Lower leg skin (tissue), 4 donors: ENCODE measurements at regions not wholly inside any gene's neighbourhood (a gene's known extent, or its start where the extent isn't known, plus 50 kb on each side); places are given as distances from the start of the nearest gene placed in this dataset.
A peak's percentile ranks its signal among the peaks of the same experiment; 100 is the strongest.
"Not testable (repeated sequence)": the region's sequence is repeated elsewhere in the genome, so short reads cannot be mapped to it uniquely, and the experiment has no call there.

Experiments used
- DNase-seq, 2 donors: peaks; one replicate each; pipeline ENCODE4 v3.0.0-alpha.2; 2019; ENCODE audit warnings: low spot score in 2 of 2
- H3K4me3 ChIP-seq: fragments of 200-600 bp; sonication (generic); 2 replicates; pipeline ENCODE4 v1.5.1; 2017; ENCODE audit warnings: mild to moderate bottlenecking, low read depth; ENCODE audit not compliant: poor library complexity, severe bottlenecking
- POLR2A ChIP-seq, 2 donors: fragments of 450-650 bp; IDR thresholded peaks; one replicate each; pipeline ENCODE4 v1.6.1; 2016 to 2017; ENCODE audit warnings: antibody characterized with exemption in 2 of 2, mild to moderate bottlenecking in 1 of 2, moderate library complexity in 1 of 2
- WGBS, 2 donors: methylation state at CpG; one replicate each; pipeline ENCODE4 v1.1.5; 2018; 5-methylcytosine and 5-hydroxymethylcytosine counted together
- intact Hi-C: fragments of 100-400 bp; cut with DNase I; formaldehyde crosslinking; loops from one replicate; pipeline ENCODE4 v1.15.0; 2023; ENCODE audit warnings: low total_unique reads
- TF ChIP-seq, protein P1 (sequence below), 3 donors: fragments of 450-650 bp; IDR thresholded peaks; one replicate each; pipeline ENCODE4 v1.5.1; 2016; ENCODE audit warnings: antibody characterized with exemption in 3 of 3, mild to moderate bottlenecking in 3 of 3, moderate library complexity in 2 of 3

DNA sequence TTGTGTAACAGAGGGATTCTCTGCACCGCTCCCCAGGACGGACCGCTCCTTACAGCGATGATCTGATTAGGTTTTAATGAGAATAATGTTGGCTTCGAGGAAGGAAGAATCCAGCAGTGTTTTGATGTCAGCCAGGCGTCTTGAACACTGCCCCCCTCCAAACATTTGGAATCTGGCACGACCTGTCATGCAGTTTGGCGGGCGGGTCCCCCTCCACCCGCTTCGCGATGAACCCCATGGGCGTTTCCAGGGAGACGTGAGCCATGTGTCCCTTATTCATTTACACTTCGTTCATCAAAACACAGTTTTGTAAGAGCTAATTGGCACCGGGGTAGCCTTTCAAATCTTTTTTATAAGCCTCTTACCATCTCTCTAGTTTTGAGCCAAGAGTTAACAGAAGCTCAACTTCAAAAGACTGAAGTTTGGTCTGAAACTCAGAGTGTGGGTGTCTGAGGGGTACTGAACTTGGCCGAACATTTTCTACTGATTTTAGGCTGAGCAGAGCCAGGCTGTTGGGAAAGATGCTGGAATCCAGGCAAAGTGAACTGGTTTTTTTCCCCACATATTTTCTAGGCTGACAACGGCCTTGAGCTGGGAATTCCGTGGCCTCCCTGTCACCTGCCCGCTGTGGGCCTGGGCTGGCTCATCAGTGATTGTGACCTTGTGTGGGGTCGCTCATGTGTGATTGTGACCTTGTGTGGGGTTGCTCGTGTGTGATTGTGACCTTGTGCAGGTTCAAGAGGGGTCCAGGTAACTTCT lies 214.8 kb upstream of the ZNF469 start:
- peak; percentile 32 to 86 for DNase-seq
- H3K4me3 ChIP-seq, intact Hi-C loops: not testable (repeated sequence)
- 19 to 33% methylated on average over 22 of the region's 22 CpGs for WGBS, 2 donors

DNA sequence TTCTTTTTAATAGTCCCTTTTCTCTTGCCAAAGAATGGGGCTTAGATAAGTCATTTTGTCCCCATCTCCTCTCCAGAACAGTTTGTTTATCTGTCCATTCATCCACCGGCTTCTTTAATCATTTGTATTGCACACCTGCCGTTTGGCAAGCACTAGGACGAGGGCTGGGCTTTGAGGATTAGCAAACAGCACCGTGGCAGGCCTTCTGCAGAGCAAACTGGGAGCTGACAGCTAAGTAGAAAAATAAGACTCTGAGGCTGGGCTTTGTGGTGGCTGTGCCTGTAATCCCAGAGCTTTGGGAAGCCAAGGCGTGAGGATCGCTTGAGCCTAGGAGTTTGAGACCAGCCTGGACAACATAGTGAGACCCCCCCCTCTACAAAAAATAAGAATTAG lies 214.2 kb upstream of the ZNF469 start:
- intact Hi-C loops, H3K4me3 ChIP-seq: not testable (repeated sequence)
- peak in 1 of 2 donors; percentile 74 for DNase-seq
- 54 to 58% methylated on average over 6 of the region's 6 CpGs for WGBS, 2 donors

- H3K4me3 ChIP-seq, intact Hi-C loops: not testable (repeated sequence)
- peak in 1 of 2 donors; percentile 68 for DNase-seq
- WGBS, 2 donors: 87 to 89% methylated on average over 21 to 24 of the region's 26 CpGs
Measured at GRCh38 chr16:88169136-88169830, 213.5 kb upstream of the ZNF469 start.

- 92 to 95% methylated on average over 6 to 8 of the region's 8 CpGs for WGBS, 2 donors
- H3K4me3 ChIP-seq, DNase-seq, intact Hi-C loops: not testable (repeated sequence)
Measured at GRCh38 chr16:88169831-88170165, 213.0 kb upstream of the ZNF469 start.

- H3K4me3 ChIP-seq: no peak overlapping the region
- peak; percentile 33 to 84 for DNase-seq
- WGBS, 2 donors: 55 to 58% methylated on average over 17 of the region's 17 CpGs
- TF ChIP-seq, protein P1, sequence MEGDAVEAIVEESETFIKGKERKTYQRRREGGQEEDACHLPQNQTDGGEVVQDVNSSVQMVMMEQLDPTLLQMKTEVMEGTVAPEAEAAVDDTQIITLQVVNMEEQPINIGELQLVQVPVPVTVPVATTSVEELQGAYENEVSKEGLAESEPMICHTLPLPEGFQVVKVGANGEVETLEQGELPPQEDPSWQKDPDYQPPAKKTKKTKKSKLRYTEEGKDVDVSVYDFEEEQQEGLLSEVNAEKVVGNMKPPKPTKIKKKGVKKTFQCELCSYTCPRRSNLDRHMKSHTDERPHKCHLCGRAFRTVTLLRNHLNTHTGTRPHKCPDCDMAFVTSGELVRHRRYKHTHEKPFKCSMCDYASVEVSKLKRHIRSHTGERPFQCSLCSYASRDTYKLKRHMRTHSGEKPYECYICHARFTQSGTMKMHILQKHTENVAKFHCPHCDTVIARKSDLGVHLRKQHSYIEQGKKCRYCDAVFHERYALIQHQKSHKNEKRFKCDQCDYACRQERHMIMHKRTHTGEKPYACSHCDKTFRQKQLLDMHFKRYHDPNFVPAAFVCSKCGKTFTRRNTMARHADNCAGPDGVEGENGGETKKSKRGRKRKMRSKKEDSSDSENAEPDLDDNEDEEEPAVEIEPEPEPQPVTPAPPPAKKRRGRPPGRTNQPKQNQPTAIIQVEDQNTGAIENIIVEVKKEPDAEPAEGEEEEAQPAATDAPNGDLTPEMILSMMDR (IDR thresholded peaks at IDR 0.05): no peak
- no peak for TF ChIP-seq POLR2A (IDR thresholded peaks at IDR 0.05)
- intact Hi-C loops: no loop called here
Measured at GRCh38 chr16:88170528-88170991, 212.2 kb upstream of the ZNF469 start.

- intact Hi-C loops, H3K4me3 ChIP-seq: not testable (repeated sequence)
- WGBS, 2 donors: 69 to 91% methylated on average over 1 of the region's 1 CpG
- peak in 1 of 2 donors; percentile 61 for DNase-seq
Measured at GRCh38 chr16:88171126-88171525, 211.6 kb upstream of the ZNF469 start.

DNA sequence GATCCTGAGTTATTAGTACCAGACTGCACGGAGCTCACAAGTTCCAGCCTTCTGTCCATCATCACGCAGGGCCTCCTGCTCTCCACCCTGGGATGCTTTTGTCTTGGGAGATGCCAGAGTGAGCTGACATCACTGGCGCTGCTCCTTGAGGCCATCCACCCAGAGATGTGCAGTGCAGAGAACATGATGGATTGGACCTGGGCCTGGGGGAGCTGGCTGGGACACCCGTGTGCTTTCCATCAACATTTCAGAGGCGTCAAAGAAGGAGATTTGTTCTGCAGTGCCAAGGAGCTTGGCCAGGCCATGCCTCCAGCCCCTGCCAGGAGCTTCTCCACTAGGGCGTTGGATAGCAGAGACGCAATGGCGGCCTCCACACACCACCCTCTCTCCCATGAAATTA lies 206.6 kb upstream of the ZNF469 start:
- H3K4me3 ChIP-seq, intact Hi-C loops, DNase-seq: not testable (repeated sequence)
- WGBS, 2 donors: 63 to 79% methylated on average over 4 of the region's 8 CpGs

DNA sequence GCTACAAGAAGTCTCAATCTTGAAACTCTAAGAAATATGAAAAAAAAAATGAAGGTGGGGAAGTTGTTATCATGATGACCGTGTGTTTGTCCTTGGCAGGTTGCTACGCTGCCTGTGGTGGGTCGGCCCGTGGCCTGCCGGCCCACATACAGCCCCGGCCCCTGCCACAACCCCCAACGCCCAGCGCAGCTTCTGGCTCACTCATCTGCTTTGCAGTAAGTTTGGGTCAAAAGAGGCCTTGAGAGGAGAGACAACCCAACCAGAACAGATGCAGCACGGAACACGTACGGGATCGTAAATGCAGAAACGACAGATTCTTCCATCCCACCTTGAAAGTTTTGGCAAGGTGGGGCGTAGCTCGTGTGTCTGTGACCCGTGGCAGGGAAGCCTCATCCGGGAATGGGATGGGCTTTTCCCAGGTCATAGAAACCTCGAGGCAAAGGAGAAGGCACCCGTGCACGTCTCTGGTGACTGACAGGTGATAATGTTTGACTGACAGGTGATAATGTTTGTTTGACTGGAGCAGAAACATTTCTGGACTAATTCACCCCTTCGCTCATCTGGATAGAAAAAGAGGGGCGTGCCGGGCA lies 206.1 kb upstream of the ZNF469 start:
- H3K4me3 ChIP-seq, intact Hi-C loops: not testable (repeated sequence)
- WGBS, 2 donors: 74 to 82% methylated on average over 23 of the region's 23 CpGs
- DNase-seq: peak in 1 of 2 donors; percentile 70

DNA sequence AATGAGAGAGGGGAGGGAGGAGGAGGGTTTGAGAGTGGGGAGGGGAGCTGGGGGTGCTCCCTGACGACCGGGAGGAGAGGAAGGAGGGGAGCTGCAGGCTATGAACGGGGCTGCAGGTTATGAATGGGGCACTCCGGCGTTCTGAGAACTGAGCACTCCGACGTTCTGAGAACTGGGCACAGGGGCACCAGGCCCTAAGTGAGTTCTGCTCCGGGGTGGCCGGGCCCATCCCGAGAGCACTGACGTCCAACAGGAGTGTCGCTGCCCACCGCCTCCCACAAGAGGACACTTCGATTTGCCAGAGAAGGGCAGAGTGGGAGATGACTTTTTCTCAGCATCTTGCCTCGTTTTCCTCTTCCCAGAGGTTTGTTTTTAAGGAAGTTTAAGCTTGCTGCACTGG lies 204.5 kb upstream of the ZNF469 start:
- H3K4me3 ChIP-seq, intact Hi-C loops: not testable (repeated sequence)
- 89 to 91% methylated on average over 15 of the region's 15 CpGs for WGBS, 2 donors
- peak in 1 of 2 donors; percentile 63 for DNase-seq

- intact Hi-C loops, H3K4me3 ChIP-seq: not testable (repeated sequence)
- peak in 1 of 2 donors; percentile 78 for DNase-seq
- 78% methylated on average over 15 of the region's 15 CpGs for WGBS, 2 donors
Measured at GRCh38 chr16:88178896-88179295, 203.9 kb upstream of the ZNF469 start.

GRCh38 chr16:88182967-88183881 lies 199.5 kb upstream of the ZNF469 start:
- H3K4me3 ChIP-seq, intact Hi-C loops: not testable (repeated sequence)
- peak in 1 of 2 donors; percentile 80 for DNase-seq
- WGBS, 2 donors: 73 to 81% methylated on average over 32 to 33 of the region's 33 CpGs

DNA sequence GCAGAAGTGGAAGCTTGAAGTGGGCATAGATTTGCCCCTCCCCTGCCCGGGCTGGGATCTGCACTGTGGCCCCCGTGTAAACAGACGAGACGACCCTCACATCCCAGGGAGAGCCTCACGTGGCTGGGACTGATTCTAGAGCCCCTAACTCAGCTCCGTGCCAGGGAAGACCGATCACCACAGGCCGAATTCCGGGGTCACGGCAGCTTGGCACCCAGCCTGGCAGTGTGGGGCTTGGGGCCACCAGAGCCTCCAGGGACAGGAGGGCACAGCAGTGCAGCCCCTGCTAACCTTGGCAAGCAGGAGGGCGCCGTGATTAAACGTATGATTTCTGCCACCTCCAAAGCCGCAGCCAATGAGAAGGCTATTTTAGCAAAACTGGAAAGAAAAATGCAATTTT lies 198.7 kb upstream of the ZNF469 start:
- H3K4me3 ChIP-seq, intact Hi-C loops: not testable (repeated sequence)
- WGBS, 2 donors: no CpG with 5 or more reads among the region's 14 CpGs
- peak in 1 of 2 donors; percentile 82 for DNase-seq
